GM19099 (cell line): ENCODE measurements at regions not wholly inside any gene's neighbourhood (a gene's known extent, or its start where the extent isn't known, plus 50 kb on each side); places are given as distances from the start of the nearest gene placed in this dataset.

ENCODE experiments used
- POLR2A ChIP-seq: IDR thresholded peaks from 3 replicates; pipeline ENCODE4 v1.6.1; 2011; ENCODE audit warnings: low read depth; ENCODE audit not compliant: insufficient read length; ENCODE audit errors: extremely low read depth

DNA sequence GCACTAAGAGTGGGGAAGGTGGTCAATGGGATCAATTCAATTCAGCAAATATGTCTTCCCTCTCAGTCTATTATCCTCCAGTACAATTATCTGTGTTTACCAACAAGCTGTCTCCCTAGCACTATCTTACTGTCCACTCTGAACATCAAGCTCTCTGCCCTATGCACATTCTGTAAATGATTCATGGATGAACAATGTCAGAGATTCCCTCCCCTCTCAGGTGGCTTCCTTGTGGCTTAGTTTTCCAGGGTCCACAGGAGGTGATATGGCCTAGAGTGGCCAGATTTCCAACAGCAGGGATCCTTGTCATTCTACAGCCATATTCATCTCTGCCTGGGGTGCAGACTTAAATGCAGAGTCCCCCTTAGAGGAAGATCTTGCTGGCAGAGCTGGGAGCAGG lies 225.1 kb downstream of the UACA start:
- TF ChIP-seq POLR2A = no peak

DNA sequence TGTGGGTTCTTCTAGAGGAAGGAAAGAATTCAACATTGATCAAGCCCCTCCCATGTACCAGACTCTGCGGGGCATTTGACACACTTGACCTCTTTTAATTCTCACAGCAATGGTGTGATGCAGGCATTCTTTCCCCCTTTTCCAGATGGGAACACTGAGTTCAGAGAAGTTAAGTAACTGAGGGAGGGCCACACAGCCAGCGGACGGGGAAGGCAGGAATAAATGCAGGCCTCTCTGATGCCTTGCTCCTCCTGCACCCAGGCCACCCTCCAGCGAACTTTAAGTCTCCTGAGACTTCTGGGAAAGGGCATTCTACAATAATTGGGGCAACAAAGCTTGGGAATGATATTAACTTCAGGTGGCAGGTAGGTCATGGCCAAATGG lies 227.4 kb downstream of the UACA start:
- no peak for TF ChIP-seq POLR2A

DNA sequence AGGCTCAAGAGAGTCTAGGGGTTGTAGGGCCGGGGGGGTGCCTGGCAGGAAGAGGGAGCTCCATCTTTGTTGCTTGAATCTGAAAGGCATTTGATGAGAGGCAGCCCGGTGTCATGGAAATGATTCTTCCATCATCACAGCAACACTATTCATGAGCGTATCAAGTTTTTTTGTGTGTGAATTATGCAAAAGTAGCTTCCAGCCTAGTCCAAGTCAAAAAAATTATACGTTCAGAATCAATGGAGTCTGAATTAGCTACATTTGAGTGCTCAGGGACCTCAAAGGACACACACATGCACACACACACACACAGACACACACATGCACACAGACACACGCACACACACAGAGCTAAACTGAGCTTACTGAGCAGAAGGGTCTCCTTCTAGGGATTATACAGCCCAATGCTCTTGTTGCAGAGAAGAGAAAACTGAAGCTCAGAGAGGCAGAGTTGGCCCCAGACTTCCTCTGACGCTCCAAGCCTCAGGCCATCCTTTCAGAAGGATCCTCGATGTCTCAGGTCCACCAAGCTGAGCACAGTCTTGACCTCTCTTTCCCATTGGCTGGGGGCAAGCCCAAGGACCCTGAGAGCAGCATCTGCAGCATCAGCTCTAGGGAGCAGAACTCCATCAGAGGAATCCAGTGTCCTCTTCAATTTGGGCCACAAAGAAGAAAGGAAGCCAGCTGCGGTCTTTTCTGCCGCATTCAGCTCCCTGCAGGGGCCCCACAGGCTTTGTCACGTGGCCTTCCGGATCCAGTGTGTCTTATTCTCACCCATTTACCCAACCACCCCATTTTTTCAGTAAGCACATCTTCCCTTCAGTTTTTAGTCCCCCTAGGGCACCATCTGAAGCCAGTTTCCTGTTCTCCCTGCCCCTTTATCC lies 228.0 kb downstream of the UACA start:
- no peak for TF ChIP-seq POLR2A

DNA sequence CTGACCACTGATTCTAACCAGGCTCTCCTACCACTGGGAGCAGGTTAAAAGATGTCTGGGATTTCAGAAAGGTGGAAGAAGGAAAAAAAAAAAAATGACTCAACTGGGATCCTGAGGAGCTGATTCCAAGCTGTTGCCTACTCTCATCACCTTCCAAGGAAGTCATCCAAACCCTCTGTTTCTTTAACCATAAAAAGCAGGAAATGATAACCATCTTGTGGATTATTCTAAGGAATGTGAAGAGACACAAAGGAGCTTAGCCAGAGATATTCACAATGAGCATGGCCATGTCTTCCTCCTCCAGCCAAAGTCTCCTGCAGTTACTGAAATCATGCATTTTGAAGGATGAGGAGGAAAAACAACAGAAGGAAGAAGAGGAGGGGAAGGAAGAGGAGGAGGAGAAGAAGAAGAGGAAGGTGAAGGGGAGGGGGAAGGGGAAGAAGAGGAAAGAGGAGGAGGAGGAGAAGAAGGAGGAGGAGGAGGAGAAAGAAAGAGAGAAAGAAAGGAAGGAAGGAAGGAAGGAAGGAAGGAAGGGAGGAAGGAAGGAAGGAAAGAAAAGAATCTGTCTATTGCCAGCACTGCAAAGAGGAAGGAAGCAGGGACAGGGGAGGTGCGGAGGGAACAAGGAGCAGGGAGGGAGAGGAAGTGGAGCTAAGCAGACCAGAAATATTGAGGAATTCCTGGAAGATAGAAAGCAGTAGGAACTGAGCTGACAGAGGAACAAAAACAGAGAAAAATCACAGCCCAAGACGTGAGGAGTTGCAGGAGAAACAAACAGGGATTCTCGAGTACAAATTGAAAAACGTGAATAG lies 229.2 kb downstream of the UACA start:
- TF ChIP-seq POLR2A = no peak

DNA sequence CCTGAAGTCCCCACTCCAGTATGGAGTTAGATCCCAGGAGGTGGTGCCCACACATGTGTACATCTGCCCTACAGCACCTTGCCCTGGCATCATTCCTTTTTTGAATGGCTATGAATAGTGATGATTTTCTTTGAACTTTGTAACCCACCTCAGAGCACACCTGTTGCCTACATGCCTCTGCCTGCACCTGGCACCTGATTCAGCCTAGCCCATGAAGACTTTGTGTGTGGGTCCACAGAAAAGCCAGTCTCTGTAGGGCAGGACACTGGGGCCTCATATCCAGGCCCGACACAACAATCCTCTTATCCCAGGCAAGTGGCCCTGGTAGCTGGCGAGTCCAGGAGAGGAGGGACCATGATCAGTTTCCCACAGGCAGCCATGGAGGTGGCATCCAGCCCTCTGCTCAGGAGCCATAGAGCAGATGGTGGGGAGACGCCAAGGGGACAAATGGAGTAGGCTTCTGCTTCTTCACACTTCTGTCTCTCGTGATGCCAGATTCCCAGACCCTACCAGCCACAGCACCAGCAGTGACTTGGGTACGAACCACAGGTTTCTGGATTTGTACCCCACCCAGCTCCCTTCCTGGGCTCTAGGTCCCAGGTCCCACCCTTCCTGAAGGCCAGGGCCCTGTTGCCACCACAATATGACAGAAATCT lies 230.7 kb downstream of the UACA start:
- no peak for TF ChIP-seq POLR2A

DNA sequence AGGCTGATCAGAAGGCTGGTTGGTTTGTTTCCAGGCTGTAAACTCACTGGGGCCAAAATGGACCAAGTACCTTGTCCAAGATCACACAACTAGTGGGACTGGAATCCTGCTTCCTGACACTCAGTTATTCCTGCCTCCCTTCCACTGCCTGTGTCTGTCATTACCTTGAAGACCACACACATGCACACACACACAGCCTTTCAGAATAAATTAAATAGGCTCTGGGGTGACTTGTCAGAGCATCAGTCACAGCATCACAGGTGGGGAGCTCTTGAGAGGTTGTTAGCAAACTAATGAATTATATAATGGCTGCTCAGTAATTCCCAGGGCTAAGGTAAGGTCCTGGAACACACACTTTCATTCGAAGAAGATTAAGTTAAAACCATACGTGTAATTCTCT lies 231.8 kb downstream of the UACA start:
- no peak for TF ChIP-seq POLR2A

DNA sequence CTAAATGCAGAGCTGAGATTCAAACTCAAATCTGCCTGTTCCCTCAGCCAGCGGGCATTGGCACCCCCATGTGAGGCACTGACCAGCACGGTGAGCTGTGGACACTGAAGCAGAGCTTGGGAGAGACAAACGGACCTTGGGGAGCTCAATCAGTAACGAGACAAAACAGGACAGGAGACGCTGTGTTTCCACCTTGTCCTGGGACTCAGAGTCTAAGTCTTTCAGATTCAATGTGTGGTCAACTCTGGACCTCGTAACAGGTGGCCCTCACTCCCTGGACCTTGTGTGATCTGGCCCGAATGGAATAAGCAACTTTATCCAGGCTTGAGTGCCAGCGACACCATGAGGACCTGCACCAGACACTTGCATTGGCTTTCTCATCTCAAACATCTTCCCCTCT lies 232.5 kb downstream of the UACA start:
- no peak for TF ChIP-seq POLR2A

DNA sequence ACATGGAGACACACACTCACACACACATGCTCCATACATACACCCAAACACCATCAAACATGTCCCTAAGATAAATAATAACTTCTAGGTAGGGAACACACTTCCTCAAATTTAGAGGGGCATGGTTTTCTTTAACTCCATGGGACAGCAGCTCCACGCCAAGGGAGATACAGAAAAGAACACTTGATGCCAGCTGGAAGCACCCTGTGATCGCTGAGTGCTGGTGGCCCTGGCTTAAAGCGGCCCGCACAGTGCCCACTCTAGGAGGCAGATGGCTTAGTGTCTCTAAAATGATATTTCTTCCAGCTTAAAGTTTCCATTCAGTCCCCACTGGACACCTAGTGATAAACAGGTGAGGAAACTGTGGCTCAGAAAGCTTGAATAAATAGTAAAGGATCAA lies 232.9 kb downstream of the UACA start:
- TF ChIP-seq POLR2A = no peak

DNA sequence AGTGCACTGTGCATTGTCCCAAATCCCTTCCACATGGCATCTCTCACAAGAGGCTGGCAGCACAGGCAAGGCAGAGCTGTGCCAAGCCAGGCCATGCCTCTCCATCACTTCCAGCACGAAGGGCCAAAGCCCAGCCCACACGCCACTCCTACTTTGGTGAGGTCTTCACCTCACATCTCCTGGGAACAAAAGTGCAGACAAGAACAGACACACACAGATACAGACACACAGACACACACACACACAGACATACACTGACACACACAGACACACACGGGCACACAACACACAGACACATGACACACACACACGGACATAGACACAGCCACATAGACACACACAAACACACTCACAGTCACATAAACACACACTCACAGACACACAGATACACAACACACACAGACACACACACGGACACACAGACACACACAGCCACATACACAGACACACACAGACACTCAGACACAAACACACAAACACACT lies 233.3 kb downstream of the UACA start:
- no peak for TF ChIP-seq POLR2A

DNA sequence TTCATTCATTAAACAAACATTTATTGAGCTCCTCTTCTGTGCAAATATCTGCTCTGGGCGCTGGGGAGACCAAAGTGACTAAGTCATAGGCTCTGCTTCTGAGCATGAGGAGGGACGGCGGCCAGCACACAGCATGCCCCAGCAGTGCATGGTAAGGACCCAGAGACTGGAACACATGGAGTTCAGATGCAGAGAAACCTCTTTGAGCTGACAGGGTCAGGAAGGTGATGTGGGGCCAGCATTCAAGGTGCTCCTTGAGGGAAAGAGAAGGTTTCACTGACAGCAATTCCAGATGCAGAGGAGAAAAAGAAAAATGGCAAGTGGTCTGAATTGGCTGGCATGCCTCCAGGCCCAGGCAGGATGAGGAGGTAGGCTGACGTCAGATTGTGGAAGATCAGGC lies 234.5 kb downstream of the UACA start:
- no peak for TF ChIP-seq POLR2A

DNA sequence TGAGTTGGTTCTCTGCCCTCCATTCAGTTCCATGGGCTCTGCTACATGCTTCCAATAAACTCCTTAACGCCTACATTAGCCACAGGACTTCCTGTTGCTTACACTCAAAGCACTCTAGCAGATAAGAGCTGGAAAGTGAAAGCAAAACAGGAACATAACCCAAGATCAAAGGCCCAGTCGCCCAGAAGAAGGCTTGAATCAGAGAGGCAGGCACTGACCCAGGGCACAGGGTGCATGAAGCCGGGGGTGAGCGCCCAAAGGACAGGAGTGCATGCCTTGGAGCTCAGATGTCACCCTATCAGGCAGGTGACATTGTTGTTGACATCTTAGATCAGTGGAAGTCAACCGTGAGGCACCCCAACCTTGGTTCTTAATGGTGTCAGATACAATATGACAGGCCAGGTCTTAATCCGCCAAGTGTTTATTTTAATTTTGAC lies 235.1 kb downstream of the UACA start:
- TF ChIP-seq POLR2A = no peak

DNA sequence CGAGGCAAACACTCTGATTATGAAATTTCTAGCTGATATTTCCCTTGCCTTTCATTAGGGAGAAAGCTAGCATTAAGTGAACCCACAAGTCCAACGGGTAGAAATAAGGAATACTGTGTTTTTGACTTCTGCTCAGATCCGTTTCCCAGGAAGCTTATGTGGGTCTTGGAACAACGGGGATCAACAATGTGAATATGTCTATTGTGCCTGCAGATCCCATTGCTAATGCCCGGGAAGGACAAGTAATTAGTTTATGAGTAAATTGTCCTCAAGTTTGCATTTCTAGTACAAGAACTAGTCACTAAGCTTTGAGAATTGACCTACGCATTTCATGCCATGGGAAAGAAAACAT lies 236.4 kb downstream of the UACA start:
- TF ChIP-seq POLR2A = no peak

DNA sequence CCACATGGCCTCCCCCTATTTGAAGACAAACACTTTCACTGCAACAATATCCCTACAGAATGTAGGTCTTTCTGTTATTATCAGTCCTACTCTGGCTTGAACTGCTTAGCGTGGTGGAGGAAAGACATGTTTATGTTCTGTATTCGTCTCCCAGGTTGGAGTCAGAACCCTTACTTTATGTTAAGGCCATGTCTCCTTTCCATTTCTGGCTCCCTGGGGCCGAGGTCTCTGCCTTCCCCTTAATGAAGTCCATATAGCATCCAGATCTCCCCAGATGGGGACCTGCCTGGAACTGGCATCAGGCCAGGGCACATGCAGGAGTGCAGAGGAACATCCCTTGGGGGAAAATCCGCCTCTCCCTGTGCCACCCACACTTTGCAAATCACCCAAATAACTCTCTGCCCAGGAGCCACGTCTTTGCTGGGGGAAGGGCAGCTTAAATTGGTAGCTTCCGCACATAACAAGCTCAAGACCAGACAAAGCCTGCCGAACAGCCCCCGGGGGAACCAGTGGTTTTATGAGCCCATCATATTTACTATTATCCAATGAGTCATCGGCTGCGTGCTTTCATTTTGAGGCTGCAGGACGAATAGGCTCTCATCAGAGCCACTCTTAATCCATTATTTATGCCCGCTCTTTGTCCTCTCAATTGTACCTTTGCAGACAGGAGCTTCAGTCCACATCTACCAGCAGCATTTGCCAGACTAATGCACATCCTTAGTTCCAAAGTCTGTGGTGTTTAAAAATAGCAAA lies 237.0 kb downstream of the UACA start:
- TF ChIP-seq POLR2A = no peak

DNA sequence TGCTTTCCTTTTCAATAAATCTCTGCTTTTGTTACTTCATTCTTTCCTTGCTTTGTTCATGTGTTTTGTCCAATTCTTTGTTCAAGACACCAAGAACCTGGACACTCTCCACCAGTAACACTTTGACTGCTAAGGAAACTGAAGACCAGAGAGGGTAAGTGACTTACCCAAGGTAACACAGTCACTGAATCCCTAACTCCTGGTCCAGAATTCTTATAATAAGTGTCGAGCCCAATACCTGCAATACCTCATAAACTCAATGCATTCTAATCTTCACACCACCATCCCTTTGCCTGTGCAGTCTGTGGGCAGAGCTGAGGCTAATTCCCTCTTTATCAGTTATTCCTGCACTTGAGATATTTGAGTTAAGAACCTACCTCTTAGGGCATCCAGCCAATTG lies 237.8 kb downstream of the UACA start:
- no peak for TF ChIP-seq POLR2A

DNA sequence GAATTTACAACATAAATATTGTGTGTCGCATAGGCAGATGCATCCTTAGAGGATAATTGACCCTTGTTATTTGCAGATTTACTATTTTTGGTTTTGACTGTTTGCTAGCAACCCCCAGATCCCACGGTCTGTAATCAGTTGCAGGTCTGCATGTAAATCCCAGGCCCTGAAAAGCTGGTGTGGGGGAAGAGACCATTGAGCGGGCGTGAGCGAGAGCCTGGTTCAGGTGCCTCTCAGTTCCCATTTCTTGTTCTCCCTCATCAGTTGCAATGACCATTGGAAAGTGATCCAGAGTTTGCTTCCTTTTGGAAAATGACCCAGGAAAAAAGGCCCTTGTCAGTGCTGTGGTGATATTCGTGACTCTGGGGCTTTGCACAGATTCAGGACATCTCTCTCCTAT lies 238.9 kb downstream of the UACA start:
- no peak for TF ChIP-seq POLR2A
